ENCODE measurements at regions not wholly inside any gene's neighbourhood (a gene's known extent, or its start where the extent isn't known, plus 50 kb on each side); places are given as distances from the start of the nearest gene placed in this dataset.
"Not testable (repeated sequence)": the region's sequence is repeated elsewhere in the genome, so short reads cannot be mapped to it uniquely, and the experiment has no call there.

DNA sequence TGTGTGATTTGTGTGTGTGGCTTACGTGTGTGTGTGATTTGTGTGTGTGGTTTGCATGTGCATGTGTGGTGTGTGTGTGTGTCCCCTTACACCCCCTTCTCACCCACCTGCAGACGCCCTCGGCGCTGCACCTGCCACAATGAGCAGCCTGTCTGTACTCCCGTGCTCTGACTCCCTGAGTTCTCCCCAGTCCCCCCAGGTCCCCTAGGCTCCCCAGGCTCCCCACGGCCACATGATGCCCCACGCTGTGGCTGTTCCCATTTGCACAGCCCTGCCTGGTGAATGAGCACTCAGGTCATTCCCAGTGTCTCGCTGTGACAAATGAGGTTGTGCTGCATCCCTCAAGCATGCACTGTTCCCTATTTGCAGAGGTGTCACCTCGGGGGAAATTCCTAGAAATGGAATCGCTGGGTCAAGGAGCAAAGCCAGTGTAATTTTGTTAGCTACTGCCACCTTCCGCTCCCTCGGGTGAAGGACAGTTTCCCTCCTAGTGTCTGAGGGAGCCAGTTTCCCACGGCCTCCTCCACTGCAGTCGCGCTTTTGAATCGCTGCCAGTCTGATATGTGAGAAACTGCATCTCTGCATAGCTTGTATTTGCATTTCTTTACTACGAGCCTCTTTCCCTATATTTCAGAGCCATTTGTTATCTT is 180.4 kb upstream of the FOXD4L5 start:
- H3K4me1 ChIP-seq (ENCODE audit: control insufficient read depth, insufficient read depth, low read length); H3K9ac ChIP-seq (ENCODE audit: low read length); H3K36me3 ChIP-seq (ENCODE audit: control insufficient read depth, insufficient read depth, low read length); H3K27me3 ChIP-seq (ENCODE audit: control insufficient read depth, insufficient read depth, low read length); H3K9me3 ChIP-seq (ENCODE audit: control insufficient read depth, low read length); H3K4me3 ChIP-seq (ENCODE audit: low read length): not testable (repeated sequence)

DNA sequence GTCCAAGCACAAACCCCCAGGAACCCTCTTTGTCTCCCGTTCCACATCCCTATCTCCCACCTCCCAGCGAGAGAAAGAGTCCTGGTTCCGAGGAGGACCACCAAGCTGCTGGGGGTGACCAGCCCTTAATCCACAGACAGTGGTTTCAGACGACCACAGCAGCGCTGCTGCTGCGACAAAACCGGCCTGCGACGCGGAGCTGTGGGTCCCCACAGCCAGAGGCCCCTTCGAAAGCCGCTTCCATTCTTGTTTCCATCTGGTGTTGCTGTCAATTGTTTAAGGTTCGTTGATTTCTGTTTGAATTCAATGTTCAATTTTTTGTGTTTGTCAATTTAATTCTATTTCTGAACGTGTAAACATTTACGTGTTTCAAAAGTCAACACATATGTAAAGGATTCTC is 177.5 kb upstream of the FOXD4L5 start:
- H3K4me1 ChIP-seq (ENCODE audit: control insufficient read depth, insufficient read depth, low read length); H3K27me3 ChIP-seq (ENCODE audit: control insufficient read depth, insufficient read depth, low read length); H3K36me3 ChIP-seq (ENCODE audit: control insufficient read depth, insufficient read depth, low read length); H3K9ac ChIP-seq (ENCODE audit: low read length); H3K9me3 ChIP-seq (ENCODE audit: control insufficient read depth, low read length); H3K4me3 ChIP-seq (ENCODE audit: low read length): not testable (repeated sequence)

DNA sequence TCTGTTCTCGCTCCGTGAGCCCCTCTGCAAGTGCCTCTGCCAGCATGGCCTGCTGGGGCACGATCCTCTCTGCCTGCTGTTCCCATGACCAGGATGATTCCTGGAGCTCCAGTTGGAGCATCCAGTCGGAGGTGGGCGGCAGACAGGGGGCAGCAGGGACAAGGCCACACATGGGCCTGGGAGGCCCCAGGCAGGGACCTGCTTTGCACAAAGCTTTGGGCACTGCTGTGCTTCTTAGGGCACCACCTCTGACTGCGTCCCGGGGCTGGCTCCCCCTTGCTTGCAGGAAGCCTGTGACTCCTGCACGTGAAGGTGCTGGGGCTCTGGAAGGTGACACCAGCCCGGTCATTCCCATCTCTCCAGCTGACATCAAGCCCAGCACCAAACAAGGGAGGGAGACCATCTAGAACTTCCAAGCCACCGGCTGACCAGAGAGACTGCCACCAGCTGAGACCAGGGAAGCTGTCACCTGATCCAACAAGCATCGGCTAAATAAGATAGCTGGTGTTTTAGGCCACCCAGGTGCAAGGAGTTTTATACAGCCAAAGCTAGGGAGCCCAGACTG is 174.8 kb upstream of the FOXD4L5 start:
- H3K27me3 ChIP-seq (ENCODE audit: control insufficient read depth, insufficient read depth, low read length), result no peaks in the 10 kb centered on the region
- H3K9me3 ChIP-seq (ENCODE audit: control insufficient read depth, low read length), result no peaks in the 10 kb centered on the region
- no peaks in the 10 kb centered on the region for H3K36me3 ChIP-seq (ENCODE audit: control insufficient read depth, insufficient read depth, low read length)

DNA sequence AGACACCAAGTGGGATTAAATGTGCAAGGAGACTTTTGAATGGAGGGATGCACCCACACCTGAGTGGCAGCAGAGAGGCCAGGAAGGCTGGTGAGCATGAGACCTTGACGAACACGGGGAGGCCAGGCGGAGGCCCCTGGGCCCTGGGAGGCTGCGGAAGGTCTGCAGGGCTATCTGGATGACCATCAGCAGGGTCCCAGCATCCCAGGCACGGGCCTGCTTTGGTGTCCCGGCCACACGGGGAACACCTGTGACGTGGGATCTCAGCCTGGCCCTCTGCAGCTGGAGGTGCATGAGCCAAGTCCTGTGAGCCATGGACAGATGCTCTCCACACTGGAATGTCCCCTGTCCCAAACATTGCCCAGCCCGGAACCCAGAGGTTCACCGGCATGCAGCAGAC is 174.0 kb upstream of the FOXD4L5 start:
- Histone ChIP-seq H3K4me3 (ENCODE audit: low read length) (no peak overlapping the region), H3K9ac (ENCODE audit: low read length) (no peak overlapping the region), H3K4me1 (ENCODE audit: control insufficient read depth, insufficient read depth, low read length) (no peaks in the 10 kb centered on the region), H3K36me3 (ENCODE audit: control insufficient read depth, insufficient read depth, low read length) (no peaks in the 10 kb centered on the region), H3K9me3 (ENCODE audit: control insufficient read depth, low read length) (no peaks in the 10 kb centered on the region), H3K27me3 (ENCODE audit: control insufficient read depth, insufficient read depth, low read length) (no peaks in the 10 kb centered on the region)

More for the DNA sequence above, 174.8 kb upstream of the FOXD4L5 start:
- Histone ChIP-seq H3K9ac (ENCODE audit: low read length) (no peak overlapping the region), H3K4me3 (ENCODE audit: low read length) (no peak overlapping the region), H3K4me1 (ENCODE audit: control insufficient read depth, insufficient read depth, low read length) (no peaks in the 10 kb centered on the region)

DNA sequence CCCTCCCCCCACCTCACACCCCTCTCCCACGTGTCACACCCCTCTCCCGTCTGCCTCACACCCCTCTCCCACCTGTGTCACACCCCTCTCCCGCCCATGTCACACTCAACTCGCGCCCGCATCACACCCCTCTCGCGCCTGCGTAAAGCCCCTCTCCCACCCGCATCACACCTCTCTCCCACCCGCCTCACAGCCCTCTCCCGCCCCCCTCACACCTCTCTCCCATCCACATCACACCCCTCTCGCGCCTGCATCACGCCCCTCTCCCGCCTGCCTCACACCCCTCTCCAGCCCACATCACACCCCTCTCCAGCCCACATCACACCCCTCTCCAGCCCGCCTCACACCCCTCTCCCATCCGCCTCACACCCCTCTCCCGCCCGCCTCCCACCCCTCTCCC is 173.5 kb upstream of the FOXD4L5 start:
- H3K27me3 ChIP-seq (ENCODE audit: control insufficient read depth, insufficient read depth, low read length), result no peaks in the 10 kb centered on the region
- no peaks in the 10 kb centered on the region for H3K36me3 ChIP-seq (ENCODE audit: control insufficient read depth, insufficient read depth, low read length)
- H3K9ac ChIP-seq (ENCODE audit: low read length), result no peak overlapping the region
- H3K9me3 ChIP-seq (ENCODE audit: control insufficient read depth, low read length), result no peaks in the 10 kb centered on the region
- no peak overlapping the region for H3K4me3 ChIP-seq (ENCODE audit: low read length)
- no peaks in the 10 kb centered on the region for H3K4me1 ChIP-seq (ENCODE audit: control insufficient read depth, insufficient read depth, low read length)

DNA sequence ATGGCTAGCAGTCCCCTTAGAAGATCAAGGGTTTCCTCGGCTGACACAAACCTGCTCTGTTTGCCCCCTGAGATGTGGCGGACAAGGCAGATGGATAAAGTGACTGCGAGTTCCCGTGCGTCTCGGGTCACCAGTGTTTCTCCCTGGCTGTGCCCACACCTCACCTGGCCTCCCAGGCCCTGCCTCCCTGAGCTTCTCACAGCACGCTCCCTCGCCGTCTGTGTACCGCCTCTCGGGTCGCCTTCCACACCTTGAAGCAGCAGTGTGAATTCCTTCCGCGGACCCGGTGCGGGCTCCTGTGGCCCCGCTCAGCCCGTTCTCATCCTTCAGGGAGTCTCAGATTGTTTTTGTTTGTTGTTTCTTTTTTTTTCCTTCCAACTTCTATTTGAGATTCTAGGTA is 172.0 kb upstream of the FOXD4L5 start:
- not testable (repeated sequence) for H3K27me3 ChIP-seq (ENCODE audit: control insufficient read depth, insufficient read depth, low read length); H3K4me1 ChIP-seq (ENCODE audit: control insufficient read depth, insufficient read depth, low read length); H3K4me3 ChIP-seq (ENCODE audit: low read length); H3K36me3 ChIP-seq (ENCODE audit: control insufficient read depth, insufficient read depth, low read length); H3K9me3 ChIP-seq (ENCODE audit: control insufficient read depth, low read length); H3K9ac ChIP-seq (ENCODE audit: low read length)

DNA sequence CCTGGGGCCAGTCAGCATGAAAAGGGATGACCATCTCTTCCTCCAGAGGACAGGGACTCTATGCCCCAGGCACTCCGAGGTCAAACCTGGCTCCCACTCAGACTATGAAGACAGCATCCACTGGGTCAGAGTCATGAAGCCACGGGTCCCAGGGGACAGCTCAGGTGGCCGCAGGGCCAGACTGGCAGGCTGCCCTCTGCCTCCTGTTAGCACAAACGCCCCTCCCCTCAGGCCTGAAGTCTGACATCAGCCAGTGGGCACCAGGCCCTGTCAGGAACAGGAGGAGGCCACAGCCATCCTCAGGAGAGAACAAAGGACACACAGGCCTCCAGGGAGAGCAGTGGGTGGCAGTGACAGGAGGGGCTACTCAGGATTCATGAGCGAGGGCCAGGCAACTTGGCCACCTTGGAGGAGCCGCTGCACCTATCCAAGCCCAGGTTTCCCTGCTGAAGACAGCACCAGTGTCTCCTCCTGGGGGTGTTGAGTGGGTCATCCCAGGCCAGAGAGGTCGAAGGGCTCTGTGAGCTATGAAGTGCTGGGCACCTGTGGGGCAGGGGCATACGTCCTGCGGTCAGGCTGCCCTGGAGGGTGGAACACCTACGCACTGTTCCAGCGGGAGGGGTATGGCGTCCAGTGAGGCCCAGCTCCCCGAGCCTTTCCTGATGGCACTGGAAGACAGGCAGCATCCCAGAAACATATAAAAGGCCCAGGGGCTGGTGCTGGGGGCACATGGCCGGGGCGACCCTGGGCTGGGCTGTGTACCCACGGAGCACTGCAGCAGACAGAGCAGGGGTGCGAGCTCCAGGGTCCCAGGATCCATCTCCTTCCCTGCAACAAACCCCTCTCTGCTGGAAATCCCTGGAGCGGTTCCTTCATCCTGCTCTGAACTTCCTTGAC is 171.0 kb upstream of the FOXD4L5 start:
- H3K27me3 ChIP-seq (ENCODE audit: control insufficient read depth, insufficient read depth, low read length); H3K4me1 ChIP-seq (ENCODE audit: control insufficient read depth, insufficient read depth, low read length); H3K9ac ChIP-seq (ENCODE audit: low read length); H3K4me3 ChIP-seq (ENCODE audit: low read length); H3K36me3 ChIP-seq (ENCODE audit: control insufficient read depth, insufficient read depth, low read length); H3K9me3 ChIP-seq (ENCODE audit: control insufficient read depth, low read length): not testable (repeated sequence)

DNA sequence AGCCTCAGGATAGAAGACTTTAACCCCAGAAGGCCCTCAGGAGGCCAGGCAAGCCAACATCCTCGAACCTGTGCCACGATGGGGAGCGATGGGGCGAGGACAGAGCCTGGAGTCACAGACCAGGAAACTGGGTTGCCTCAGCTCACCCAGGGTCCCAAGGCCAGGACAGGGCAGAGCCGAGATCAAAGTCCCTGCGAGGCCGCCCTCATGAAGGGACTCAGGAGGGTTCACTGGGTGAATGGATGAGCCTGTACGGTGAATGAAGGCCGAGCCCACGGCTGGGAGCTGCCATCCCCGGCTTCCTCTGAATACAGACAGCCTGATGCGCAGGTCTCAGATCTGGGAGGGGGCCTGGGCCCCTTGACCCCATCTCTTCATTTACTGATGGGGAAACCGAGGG is 170.1 kb upstream of the FOXD4L5 start:
- H3K9ac ChIP-seq (ENCODE audit: low read length); H3K36me3 ChIP-seq (ENCODE audit: control insufficient read depth, insufficient read depth, low read length); H3K9me3 ChIP-seq (ENCODE audit: control insufficient read depth, low read length); H3K4me1 ChIP-seq (ENCODE audit: control insufficient read depth, insufficient read depth, low read length); H3K4me3 ChIP-seq (ENCODE audit: low read length); H3K27me3 ChIP-seq (ENCODE audit: control insufficient read depth, insufficient read depth, low read length): not testable (repeated sequence)

DNA sequence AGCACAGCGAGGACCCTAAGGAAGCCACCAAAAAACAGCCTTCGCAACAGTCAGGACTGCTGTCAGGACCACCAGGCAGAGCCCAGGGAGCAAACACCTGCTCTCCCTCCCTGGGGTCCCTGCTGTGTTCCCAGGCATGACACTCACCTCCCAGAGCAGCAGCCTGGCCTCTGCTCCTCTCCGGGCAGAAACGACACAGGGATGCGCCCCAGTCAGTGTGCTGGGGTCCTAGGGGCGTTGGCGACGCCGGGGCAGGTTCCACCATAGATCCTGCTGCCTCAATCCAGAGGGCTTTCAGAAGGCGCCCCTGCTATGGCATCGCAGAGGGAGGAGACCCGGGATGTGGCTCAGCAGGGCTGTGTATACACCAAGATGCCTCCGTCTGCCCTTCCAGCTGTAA is 169.7 kb upstream of the FOXD4L5 start:
- H3K4me3 ChIP-seq (ENCODE audit: low read length); H3K9ac ChIP-seq (ENCODE audit: low read length); H3K4me1 ChIP-seq (ENCODE audit: control insufficient read depth, insufficient read depth, low read length); H3K36me3 ChIP-seq (ENCODE audit: control insufficient read depth, insufficient read depth, low read length); H3K9me3 ChIP-seq (ENCODE audit: control insufficient read depth, low read length); H3K27me3 ChIP-seq (ENCODE audit: control insufficient read depth, insufficient read depth, low read length): not testable (repeated sequence)

DNA sequence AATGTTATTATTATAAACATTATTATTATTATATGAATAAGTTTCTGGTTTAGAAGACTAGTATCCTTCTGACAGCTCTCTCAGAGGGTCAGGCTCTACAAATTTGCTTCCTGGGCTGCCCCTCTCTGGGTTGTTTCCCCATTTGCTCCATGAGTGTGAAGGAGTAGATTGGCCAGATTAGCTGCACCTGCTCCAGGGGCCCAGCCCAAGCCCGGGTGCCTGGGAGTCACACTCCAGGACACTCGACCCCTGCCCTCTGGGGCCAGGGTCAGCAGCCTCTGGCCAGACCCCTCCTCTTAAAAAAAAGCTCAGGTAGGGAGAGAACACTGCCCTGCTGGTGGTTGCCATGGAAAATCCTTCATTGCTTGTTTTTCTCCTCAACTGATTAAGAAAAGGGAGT is 169.0 kb upstream of the FOXD4L5 start:
- not testable (repeated sequence) for H3K27me3 ChIP-seq (ENCODE audit: control insufficient read depth, insufficient read depth, low read length); H3K36me3 ChIP-seq (ENCODE audit: control insufficient read depth, insufficient read depth, low read length); H3K4me3 ChIP-seq (ENCODE audit: low read length); H3K9me3 ChIP-seq (ENCODE audit: control insufficient read depth, low read length); H3K4me1 ChIP-seq (ENCODE audit: control insufficient read depth, insufficient read depth, low read length); H3K9ac ChIP-seq (ENCODE audit: low read length)

DNA sequence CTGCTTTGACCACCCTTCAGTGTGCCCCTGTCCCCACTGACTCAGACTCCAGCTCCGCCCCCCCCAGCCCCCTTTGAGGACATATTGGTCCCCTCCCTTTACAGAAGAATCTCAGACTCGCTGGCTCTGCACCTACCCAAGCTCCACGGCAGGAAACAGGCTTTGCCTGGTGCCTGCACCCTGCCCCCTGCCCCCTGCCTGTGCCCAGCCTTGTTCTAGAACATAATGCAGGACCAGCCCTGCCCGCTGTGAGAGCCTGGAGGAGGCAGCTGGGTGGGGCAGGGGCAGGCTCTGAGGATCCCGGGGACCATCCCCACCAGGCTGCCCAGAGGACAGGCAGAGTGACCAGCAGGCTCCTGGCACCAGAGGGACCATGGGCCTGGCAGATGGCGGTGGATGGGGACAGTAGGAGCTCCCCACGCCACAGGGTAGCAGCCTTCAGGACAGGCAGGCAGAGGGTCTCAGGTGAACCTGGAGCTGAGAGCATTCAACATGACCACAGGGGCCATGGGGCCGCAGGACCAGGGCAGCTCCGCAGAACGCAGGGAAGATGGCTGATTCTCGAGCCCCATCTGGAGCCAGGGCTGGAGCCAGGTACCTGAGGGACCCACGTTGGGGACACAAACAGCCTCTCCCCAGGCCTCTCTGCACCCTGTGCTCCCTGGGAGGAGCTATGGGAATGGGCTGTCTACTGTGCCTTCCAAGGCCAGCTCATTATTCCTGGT is 165.0 kb upstream of the FOXD4L5 start:
- H3K27me3 ChIP-seq (ENCODE audit: control insufficient read depth, insufficient read depth, low read length); H3K9ac ChIP-seq (ENCODE audit: low read length); H3K36me3 ChIP-seq (ENCODE audit: control insufficient read depth, insufficient read depth, low read length); H3K9me3 ChIP-seq (ENCODE audit: control insufficient read depth, low read length); H3K4me3 ChIP-seq (ENCODE audit: low read length); H3K4me1 ChIP-seq (ENCODE audit: control insufficient read depth, insufficient read depth, low read length): not testable (repeated sequence)

DNA sequence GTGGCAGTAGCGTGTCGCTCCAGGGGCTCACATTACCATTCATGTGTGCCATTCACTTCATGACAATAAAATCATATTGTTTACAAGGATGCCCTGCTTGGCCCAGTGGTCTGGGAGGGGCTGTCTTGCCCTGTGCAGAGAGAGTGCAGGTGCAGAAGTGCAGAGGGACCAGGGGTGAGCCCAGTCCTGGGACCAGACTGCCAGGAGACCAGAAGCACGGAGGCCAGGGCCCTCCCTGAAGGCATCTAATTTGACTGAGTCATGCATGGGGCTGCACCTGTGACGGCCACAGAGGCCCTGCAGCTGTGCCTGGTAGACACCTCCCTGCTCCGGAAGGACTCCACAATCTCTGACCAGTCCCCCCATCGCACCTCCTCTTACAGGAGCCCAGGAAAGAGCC is 164.4 kb upstream of the FOXD4L5 start:
- no peaks in the 10 kb centered on the region for H3K9me3 ChIP-seq (ENCODE audit: control insufficient read depth, low read length)
- no peaks in the 10 kb centered on the region for H3K27me3 ChIP-seq (ENCODE audit: control insufficient read depth, insufficient read depth, low read length)
- no peak overlapping the region for H3K4me3 ChIP-seq (ENCODE audit: low read length)
- H3K9ac ChIP-seq (ENCODE audit: low read length), result no peak overlapping the region
- no peaks in the 10 kb centered on the region for H3K4me1 ChIP-seq (ENCODE audit: control insufficient read depth, insufficient read depth, low read length)
- H3K36me3 ChIP-seq (ENCODE audit: control insufficient read depth, insufficient read depth, low read length), result no peaks in the 10 kb centered on the region

Measured in mucosa of stomach (tissue), 1 donor.